Activated naive CD4-positive, alpha-beta T cell treated with anti-CD3 and anti-CD28 coated beads, Interleukin-2, amount 50 U/mL, for 24 hours (primary cell): ENCODE measurements at regions not wholly inside any gene's neighbourhood (a gene's known extent, or its start where the extent isn't known, plus 50 kb on each side); places are given as distances from the start of the nearest gene placed in this dataset.

Source experiments
- H3K27ac Mint-ChIP-seq: one replicate; pipeline ENCODE4 v1.8.0; 2021; ENCODE audit warnings: mild to moderate bottlenecking, mixed read lengths
- H3K27me3 Mint-ChIP-seq: one replicate; pipeline ENCODE4 v1.8.0; 2021; ENCODE audit warnings: mixed read lengths
- H3K36me3 Mint-ChIP-seq: one replicate; pipeline ENCODE4 v1.8.0; 2021; ENCODE audit warnings: mixed read lengths
- H3K4me1 Mint-ChIP-seq: one replicate; pipeline ENCODE4 v1.8.0; 2021; ENCODE audit warnings: mixed read lengths
- H3K4me3 Mint-ChIP-seq: one replicate; pipeline ENCODE4 v1.8.0; 2021; ENCODE audit warnings: mild to moderate bottlenecking, mixed read lengths
- H3K9me3 Mint-ChIP-seq: one replicate; pipeline ENCODE4 v1.8.0; 2021; ENCODE audit warnings: mixed read lengths

- no peak overlapping the region for H3K4me3 Mint-ChIP-seq
- no peaks in the 10 kb centered on the region for H3K36me3 Mint-ChIP-seq
- peaks cover 7% of the 10 kb centered on the region for H3K27me3 Mint-ChIP-seq
- no peaks in the 10 kb centered on the region for H3K9me3 Mint-ChIP-seq
- H3K4me1 Mint-ChIP-seq, result no peaks in the 10 kb centered on the region
- no peak overlapping the region for H3K27ac Mint-ChIP-seq
Measured at GRCh38 chr2:41622301-41622700, 425.5 kb upstream of the PKDCC start.

DNA sequence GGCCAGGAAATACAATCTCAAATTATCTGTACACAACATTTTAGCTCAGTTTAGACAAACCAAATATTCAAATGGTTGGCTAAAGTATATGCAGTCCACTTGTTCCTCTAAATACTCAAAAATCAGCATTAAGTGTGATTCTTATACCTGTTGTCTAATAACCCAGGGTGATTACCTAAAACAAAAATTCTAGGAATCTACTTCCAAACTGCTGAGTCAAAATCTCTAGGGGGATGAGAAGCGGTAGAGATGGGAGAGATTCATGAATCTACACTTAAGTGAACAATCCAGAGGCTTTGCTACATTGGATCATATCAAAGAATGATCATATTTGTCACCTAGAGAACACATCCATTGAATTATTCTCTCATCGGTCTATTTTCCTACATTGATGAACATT lies 420.9 kb upstream of the PKDCC start:
- Mint-ChIP-seq H3K9me3 (no peaks in the 10 kb centered on the region), H3K27me3 (peaks cover 4% of the 10 kb centered on the region), H3K4me3 (no peak overlapping the region), H3K36me3 (no peaks in the 10 kb centered on the region), H3K4me1 (no peaks in the 10 kb centered on the region), H3K27ac (no peak overlapping the region)

DNA sequence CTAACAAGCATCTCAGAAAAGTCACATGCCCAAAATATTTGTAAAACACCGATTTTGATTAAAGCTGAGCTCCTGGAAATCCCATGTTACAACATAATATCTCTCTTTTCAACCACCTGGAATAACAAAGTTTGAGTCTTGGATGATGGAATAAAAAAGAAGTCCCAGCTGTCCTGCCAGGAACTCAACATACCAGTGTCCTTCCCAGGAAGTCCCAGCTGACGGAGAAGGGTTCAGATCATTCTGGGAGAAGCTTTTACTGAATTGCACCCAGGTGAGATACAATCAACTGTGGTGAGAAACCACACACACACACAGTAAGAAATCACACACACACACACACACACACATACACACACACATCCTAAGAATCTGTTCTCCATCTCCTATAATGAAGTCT lies 413.1 kb upstream of the PKDCC start:
- Mint-ChIP-seq H3K27ac (no peak overlapping the region), H3K4me3 (no peak overlapping the region)

GRCh38 chr2:41644936-41645335 lies 402.9 kb upstream of the PKDCC start:
- Mint-ChIP-seq H3K27ac (no peak overlapping the region), H3K27me3 (peaks cover 10% of the 10 kb centered on the region), H3K4me1 (no peaks in the 10 kb centered on the region), H3K36me3 (no peaks in the 10 kb centered on the region), H3K9me3 (no peaks in the 10 kb centered on the region), H3K4me3 (no peak overlapping the region)

More for the DNA sequence above, 413.1 kb upstream of the PKDCC start:
- Mint-ChIP-seq H3K27me3 (peaks cover 7% of the 10 kb centered on the region), H3K36me3 (no peaks in the 10 kb centered on the region), H3K4me1 (no peaks in the 10 kb centered on the region), H3K9me3 (peaks cover 6% of the 10 kb centered on the region)

DNA sequence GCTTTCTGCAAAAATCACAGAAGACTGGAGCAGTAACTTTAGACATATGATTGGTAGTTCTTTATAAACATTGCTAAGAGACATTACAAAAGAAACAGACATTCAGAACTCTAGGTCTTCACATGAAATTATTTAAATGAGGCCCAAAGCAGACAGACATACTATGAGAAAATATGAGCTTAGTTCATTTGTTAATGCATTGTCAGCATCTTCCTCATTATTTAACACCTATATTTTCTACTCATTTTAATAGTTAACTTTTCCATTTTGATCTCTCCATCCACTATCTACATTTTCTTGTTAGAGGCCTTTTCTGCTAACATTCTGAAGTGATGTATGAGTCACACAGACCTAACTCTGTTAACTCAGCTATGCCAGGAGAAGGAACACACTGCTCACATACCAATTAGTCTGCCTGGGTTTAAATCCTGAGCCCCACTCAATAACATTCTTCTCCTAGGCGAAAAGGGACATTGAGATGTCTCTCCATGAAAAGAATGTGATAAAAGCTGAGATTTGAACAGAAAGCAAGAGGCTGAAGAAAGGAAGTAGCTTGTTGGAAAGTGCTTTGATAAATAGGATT lies 400.3 kb upstream of the PKDCC start:
- Mint-ChIP-seq H3K4me3 (no peak overlapping the region), H3K27ac (no peak overlapping the region), H3K36me3 (no peaks in the 10 kb centered on the region), H3K9me3 (no peaks in the 10 kb centered on the region), H3K27me3 (peaks cover 10% of the 10 kb centered on the region), H3K4me1 (no peaks in the 10 kb centered on the region)

DNA sequence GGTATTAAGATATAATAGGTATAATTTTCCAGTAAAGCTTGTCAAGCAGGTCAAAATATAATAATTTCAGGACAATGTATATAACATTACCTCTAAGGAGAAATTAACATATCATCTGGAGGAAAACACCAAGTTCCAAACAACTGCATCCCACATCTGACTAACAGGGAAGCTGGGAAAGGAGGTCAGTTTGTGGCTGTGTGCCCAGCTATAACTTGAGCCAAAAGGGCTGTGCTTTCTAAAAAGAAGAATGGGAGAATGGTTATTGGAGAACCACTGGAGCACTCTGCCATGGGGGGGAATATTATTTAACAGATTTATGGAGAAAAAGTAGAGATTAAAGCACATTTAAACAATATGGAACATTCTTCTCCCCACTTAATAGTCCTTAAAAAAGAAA lies 390.6 kb upstream of the PKDCC start:
- no peaks in the 10 kb centered on the region for H3K4me1 Mint-ChIP-seq
- no peaks in the 10 kb centered on the region for H3K36me3 Mint-ChIP-seq
- no peak overlapping the region for H3K27ac Mint-ChIP-seq
- no peaks in the 10 kb centered on the region for H3K9me3 Mint-ChIP-seq
- no peak overlapping the region for H3K4me3 Mint-ChIP-seq
- H3K27me3 Mint-ChIP-seq, result peaks cover 4% of the 10 kb centered on the region

DNA sequence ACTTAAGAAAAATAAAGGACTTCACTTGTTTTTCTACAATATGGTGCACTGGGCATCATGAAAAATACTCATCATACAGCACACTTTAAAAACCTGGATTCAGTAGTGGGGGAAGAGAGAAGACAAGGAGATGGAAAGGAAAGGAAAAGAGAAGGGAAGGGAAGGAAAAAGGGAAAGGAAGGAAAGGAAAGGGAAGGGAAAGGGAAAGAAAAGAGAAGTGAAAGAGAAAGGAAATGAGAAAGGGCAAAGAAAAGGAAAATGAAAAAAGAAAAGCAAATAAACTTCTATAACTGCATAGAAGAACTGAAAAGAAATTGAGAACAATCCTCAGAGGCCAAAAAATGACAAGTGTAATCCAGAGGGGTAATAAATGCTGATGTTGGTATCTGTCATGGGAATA lies 388.1 kb upstream of the PKDCC start:
- H3K36me3 Mint-ChIP-seq, result no peaks in the 10 kb centered on the region
- peaks cover 4% of the 10 kb centered on the region for H3K27me3 Mint-ChIP-seq
- no peak overlapping the region for H3K27ac Mint-ChIP-seq
- H3K4me1 Mint-ChIP-seq, result no peaks in the 10 kb centered on the region
- H3K4me3 Mint-ChIP-seq, result no peak overlapping the region
- H3K9me3 Mint-ChIP-seq, result no peaks in the 10 kb centered on the region

DNA sequence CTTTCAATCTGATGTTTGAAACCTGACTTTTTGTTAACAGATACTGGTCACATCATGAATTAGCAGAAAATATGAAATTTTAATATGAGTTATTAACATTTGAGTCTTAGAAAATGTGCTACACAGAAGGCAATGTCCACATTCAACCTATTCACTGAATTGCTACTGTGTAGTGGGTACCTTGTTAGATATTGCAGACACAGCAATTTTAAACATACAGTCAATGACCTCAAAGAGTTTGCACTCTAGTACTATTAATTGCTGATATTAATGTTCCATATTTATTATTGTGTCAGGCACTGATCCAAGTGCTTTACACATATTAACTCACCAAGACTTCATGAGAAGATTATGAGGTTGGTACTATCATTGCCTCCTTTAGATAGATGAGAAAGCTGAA lies 385.4 kb upstream of the PKDCC start:
- peaks cover 4% of the 10 kb centered on the region for H3K27me3 Mint-ChIP-seq
- H3K4me3 Mint-ChIP-seq, result no peak overlapping the region
- no peaks in the 10 kb centered on the region for H3K4me1 Mint-ChIP-seq
- H3K36me3 Mint-ChIP-seq, result no peaks in the 10 kb centered on the region
- no peaks in the 10 kb centered on the region for H3K9me3 Mint-ChIP-seq
- H3K27ac Mint-ChIP-seq, result no peak overlapping the region

- no peak overlapping the region for H3K27ac Mint-ChIP-seq
- H3K4me1 Mint-ChIP-seq, result no peaks in the 10 kb centered on the region
- H3K27me3 Mint-ChIP-seq, result peaks cover 4% of the 10 kb centered on the region
- H3K9me3 Mint-ChIP-seq, result no peaks in the 10 kb centered on the region
- H3K36me3 Mint-ChIP-seq, result no peaks in the 10 kb centered on the region
- H3K4me3 Mint-ChIP-seq, result no peak overlapping the region
Measured at GRCh38 chr2:41663056-41663455, 384.8 kb upstream of the PKDCC start.

DNA sequence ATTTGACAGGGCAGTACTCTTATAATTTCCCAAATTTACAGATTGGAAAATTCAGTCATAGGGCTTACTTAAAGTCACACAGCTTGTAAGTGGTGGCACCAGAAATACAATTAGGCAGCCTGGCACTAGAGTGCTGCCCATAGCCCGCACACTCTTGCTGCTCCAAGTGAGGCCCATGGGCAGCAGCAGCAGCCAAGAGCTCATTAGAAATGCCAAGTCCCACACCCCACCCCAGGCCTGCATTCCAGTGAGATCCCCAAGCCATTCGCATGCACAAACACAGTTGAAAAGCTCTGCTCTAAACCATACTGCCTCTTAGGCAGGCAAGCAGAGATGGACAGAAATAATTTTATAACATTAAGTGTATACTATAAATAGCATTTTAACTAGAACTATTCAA lies 379.3 kb upstream of the PKDCC start:
- Mint-ChIP-seq H3K4me3 (no peak overlapping the region), H3K36me3 (no peaks in the 10 kb centered on the region), H3K9me3 (no peaks in the 10 kb centered on the region), H3K27ac (no peak overlapping the region), H3K27me3 (peaks cover 6% of the 10 kb centered on the region), H3K4me1 (no peaks in the 10 kb centered on the region)

DNA sequence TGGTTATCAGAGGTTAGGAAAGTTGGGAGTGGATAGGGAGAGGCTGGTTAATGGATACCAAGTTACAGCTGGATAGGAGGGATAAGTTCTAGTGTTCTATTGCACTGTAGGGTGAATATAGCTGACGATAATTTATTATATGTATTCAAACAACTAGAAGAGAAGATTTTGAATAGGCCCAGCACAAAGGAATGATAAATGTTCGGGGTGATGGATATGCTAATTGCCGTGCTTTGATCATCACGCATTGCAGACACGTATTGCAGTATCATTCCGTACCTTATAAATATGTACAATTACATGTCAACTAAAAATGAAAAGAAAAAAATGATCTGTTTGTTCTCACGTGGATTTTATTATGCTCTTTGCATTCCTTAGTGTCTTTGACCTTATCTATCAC lies 369.2 kb upstream of the PKDCC start:
- H3K4me1 Mint-ChIP-seq, result no peaks in the 10 kb centered on the region
- peaks cover 2% of the 10 kb centered on the region for H3K27me3 Mint-ChIP-seq
- no peaks in the 10 kb centered on the region for H3K36me3 Mint-ChIP-seq
- H3K4me3 Mint-ChIP-seq, result no peak overlapping the region
- H3K27ac Mint-ChIP-seq, result no peak overlapping the region
- no peaks in the 10 kb centered on the region for H3K9me3 Mint-ChIP-seq

- H3K4me3 Mint-ChIP-seq, result no peak overlapping the region
- H3K27me3 Mint-ChIP-seq, result peaks cover 6% of the 10 kb centered on the region
- no peaks in the 10 kb centered on the region for H3K36me3 Mint-ChIP-seq
- H3K9me3 Mint-ChIP-seq, result no peaks in the 10 kb centered on the region
- H3K4me1 Mint-ChIP-seq, result no peaks in the 10 kb centered on the region
- no peak overlapping the region for H3K27ac Mint-ChIP-seq
Measured at GRCh38 chr2:41686156-41686555, 361.7 kb upstream of the PKDCC start.

DNA sequence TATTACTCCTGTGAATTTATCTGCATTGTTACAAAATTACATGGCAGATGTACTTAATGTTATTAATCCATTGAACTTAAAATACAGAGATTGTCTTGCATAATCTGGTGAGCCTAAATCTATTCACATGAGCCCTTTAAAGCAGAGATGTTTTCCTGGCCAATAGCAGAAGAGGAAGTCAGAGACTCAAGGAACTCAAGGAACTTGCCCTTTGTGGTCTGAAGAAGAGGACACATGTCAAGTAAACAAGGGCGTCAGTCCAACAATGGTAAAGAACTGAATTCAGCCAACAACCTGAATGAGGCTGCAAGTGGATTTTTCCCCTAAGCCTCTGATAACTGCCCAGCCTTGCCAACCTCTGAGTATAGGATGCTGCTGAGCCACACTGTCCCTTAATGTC lies 356.3 kb upstream of the PKDCC start:
- Mint-ChIP-seq H3K27ac (no peak overlapping the region), H3K36me3 (no peaks in the 10 kb centered on the region), H3K4me1 (no peaks in the 10 kb centered on the region), H3K9me3 (no peaks in the 10 kb centered on the region), H3K4me3 (no peak overlapping the region), H3K27me3 (peaks cover 11% of the 10 kb centered on the region)

GRCh38 chr2:41694536-41695049 lies 353.2 kb upstream of the PKDCC start:
- H3K36me3 Mint-ChIP-seq, result no peaks in the 10 kb centered on the region
- H3K27ac Mint-ChIP-seq, result no peak overlapping the region
- H3K9me3 Mint-ChIP-seq, result no peaks in the 10 kb centered on the region

DNA sequence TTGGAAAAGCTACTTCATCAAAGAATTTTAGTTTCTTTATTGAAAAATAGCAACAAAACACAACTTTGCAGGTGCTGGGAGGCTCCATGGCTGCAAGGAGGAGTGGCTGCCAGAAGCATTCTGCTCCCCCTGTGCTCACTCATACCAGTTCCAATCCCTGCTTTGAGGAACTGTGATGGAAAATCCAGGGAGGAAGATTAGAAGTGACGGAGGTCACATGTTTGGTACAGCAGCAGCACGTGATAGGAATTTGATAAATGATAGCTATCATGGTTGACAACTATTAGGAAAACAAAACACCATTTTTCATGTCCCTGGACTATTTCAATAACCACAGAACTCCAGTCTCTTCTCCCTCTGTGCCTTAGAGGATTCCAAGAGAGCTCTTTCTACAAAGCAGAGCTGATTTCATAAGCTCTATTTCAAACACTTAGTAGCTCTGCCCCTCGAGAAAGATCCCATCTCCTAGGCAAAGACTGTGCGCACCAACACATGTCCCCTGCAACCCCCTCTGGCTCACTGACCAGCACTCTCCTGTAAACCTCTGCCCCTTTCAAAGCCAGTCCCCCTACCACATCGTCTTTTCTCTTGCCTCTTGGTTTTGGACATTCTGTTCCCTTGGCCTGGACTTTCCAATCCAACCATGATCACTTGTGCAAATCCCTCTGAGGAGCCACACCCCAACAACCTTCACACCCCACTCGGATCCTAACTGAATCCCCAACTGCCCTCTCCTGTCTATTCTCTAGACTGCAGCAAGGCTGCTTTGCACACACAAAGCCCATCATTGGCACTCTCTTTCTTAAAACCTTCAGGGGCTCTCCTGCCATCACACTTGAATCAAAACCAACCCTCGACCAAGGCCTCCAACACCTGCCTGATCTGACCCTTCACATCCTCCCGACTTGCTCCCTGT lies 352.4 kb upstream of the PKDCC start:
- Mint-ChIP-seq H3K27me3 (peaks cover 12% of the 10 kb centered on the region), H3K9me3 (no peaks in the 10 kb centered on the region), H3K4me3 (no peak overlapping the region), H3K36me3 (no peaks in the 10 kb centered on the region), H3K4me1 (no peaks in the 10 kb centered on the region), H3K27ac (no peak overlapping the region)

More at GRCh38 chr2:41694536-41695049, 353.2 kb upstream of the PKDCC start:
- no peak overlapping the region for H3K4me3 Mint-ChIP-seq
- H3K27me3 Mint-ChIP-seq, result peaks cover 13% of the 10 kb centered on the region
- no peaks in the 10 kb centered on the region for H3K4me1 Mint-ChIP-seq

DNA sequence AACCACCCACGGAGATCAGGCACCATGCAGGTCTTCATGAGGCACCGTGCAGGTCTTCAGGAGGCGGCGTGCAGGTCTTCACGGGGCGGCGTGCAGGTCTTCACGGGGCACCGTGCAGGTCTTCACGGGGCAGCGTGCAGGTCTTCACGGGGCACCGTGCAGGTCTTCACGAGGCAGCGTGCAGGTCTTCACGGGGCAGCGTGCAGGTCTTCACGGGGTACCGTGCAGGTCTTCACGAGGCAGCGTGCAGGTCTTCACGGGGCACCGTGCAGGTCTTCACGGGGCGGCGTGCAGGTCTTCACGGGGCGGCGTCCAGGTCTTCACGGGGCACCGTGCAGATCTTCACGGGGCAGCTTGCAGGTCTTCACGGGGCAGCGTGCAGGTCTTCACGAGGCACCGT lies 350.4 kb upstream of the PKDCC start:
- Mint-ChIP-seq H3K4me3 (no peak overlapping the region), H3K9me3 (no peaks in the 10 kb centered on the region), H3K4me1 (no peaks in the 10 kb centered on the region), H3K36me3 (no peaks in the 10 kb centered on the region), H3K27ac (no peak overlapping the region), H3K27me3 (peaks cover 12% of the 10 kb centered on the region)
